Mesenteric fat pad (tissue), 1 donor: ENCODE measurements at regions not wholly inside any gene's neighbourhood (a gene's known extent, or its start where the extent isn't known, plus 50 kb on each side); places are given as distances from the start of the nearest gene placed in this dataset.

Experiments used
- DNase-seq: peaks from one replicate; pipeline ENCODE4 v3.0.0-alpha.2; 2020; ENCODE audit warnings: low spot score
- donor health status: DM: yes; HTN: yes; CAD: no.

- no peak for DNase-seq
Observed at GRCh38 chr15:29331071-29331470, 61.4 kb upstream of the NSMCE3 start.

- no peak for DNase-seq
Observed at GRCh38 chr15:29324746-29325145, 55.1 kb upstream of the NSMCE3 start.

DNA sequence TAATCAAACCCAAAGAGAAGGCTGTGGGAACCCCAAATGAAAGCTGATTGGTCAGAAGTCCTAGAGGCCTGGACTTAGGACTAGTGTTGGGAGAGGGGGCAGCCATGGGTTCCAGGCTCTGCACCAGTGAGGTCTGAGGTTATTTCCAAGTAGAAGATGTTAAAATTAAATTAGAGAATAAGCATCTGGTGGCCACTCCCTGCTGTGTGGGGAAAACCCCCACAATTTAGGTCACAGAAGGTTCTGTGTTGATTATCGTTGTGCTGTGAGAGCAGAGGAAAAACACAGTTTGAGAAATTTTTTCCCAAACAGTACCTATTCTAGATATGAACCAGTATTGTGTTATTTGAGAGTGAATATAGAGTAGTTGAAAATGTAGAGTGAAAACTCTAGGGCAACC, 53.9 kb upstream of the NSMCE3 start:
- DNase-seq: no peak

DNA sequence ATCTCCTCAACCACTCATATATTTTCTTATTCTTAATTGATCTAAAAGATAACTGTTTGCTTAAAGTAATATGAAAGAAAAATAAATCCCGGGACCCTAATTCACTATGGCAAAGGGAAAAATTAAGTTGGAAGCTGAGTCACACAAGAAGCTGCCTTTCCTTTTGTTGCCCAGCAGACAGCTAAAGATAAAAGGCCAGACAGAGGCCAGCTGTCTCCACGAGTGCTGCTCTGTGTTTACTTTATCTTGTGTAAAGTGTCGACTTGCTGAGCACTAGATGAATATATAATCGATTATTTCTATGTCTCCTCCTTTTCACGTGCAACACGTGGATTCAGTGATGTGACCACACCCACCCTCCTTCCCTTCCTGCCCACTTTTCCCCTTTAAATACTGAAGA, 52.8 kb upstream of the NSMCE3 start:
- DNase-seq: no peak

- DNase-seq: no peak
Observed at GRCh38 chr15:29320420-29320819, 50.8 kb upstream of the NSMCE3 start.

DNA sequence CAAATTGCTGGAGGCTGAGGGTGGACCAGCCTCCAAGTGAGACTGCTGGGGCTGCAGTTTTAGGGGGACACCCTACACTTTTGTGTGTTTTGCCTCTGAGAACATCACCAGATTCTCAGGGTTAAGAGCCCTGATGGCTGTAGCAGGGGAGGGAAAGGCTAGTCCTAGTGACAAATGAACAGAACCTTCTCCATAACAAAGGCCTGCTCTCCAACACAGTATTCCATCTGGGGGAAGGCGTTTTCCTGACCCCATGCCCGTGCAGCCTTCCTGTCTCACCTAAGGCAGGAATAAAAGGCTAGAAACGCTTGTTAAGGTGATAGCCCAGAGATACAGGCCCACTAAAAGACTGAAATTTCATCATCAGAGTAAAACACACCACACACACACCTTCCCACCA, 50.2 kb upstream of the NSMCE3 start:
- DNase-seq: no peak
